Heart left ventricle (tissue), 13 donors: ENCODE measurements at regions not wholly inside any gene's neighbourhood (a gene's known extent, or its start where the extent isn't known, plus 50 kb on each side); places are given as distances from the start of the nearest gene placed in this dataset.

Source experiments
- CTCF ChIP-seq, 12 donors: fragments of 200-600 bp; sonication (generic) in 4 of 12; IDR thresholded peaks; one replicate each; pipeline versions ENCODE4 v1.5.0 to v1.8.0; 2018 to 2022; ENCODE audit warnings: antibody characterized with exemption in 12 of 12, mild to moderate bottlenecking in 5 of 12
- POLR2A ChIP-seq, 2 donors: fragments of 450-650 bp; IDR thresholded peaks; one replicate each; pipeline ENCODE4 v1.6.1; 2017; ENCODE audit warnings: antibody characterized with exemption in 2 of 2, mild to moderate bottlenecking in 2 of 2, moderate library complexity in 2 of 2
- donor health status: ischemic (EF 13 %, LVEDD 7.1; RV severe dilation, severe dysfunction).
- donor health status: DM: no; HTN: yes; CAD: no.
- donor health status: DM: no; HTN: no; CAD: no.
- donor health status: ischemic (EF 25% LVEDD 6.9; RV normal size, moderate dysfunction).
- donor health status: ischemic (EF 25% LVEDD 5.7; RV mildly dilated, moderate dysfunction).
- donor health status: ischemic (EF 35%, LVEDD 5.7; RV mildly dilated, moderate dysfunction).
- donor health status: nonischemic (EF 11% LVEDD 7.7; RV severe dilation, severe dysfunction).
- donor health status: DM: yes; HTN: yes; CAD: no.
- donor health status: PGD.
- donor health status: ischemic (EF 29% LVEDD 5.4; RV normal size, mild dysfunction).
- donor health status: nonischemic (EF 23%, LVEDD 6.1; RV moderate dilation, normal function).

DNA sequence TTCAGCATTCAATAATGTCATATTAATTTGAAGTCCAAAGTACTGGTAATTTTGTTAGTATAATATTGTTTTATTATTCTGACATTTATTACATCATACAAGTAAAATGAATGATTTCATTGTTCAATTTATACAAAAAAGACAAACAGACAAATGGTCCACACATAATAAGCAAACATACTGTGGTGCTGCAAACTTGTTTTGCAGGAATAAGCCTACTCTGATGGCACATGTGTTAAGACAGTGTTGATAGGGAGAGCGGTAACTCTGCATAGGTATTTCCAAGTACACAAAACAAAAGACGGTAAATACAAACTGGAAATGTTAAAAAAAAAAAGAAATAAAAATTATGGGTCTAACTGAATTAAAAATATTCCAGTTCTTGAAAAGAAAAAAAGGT lies 59.7 kb upstream of the DPYD start:
- TF ChIP-seq CTCF (IDR thresholded peaks at IDR 0.05), result no peak
- no peak for TF ChIP-seq POLR2A (IDR thresholded peaks at IDR 0.05)
